Stimulated activated naive CD8-positive, alpha-beta T cell treated with anti-CD3 and anti-CD28 coated beads, Interleukin-15, amount 100 ng/mL, for 72 hours (primary cell): ENCODE measurements at regions not wholly inside any gene's neighbourhood (a gene's known extent, or its start where the extent isn't known, plus 50 kb on each side); places are given as distances from the start of the nearest gene placed in this dataset.

Experiments used
- ATAC-seq: fragments of 150-1000 bp; cut with Tn5 transposase; 2 replicates; pipeline ENCODE4 v1.10.0; 2021; ENCODE audit warnings: mild to moderate bottlenecking, moderate library complexity
- DNase-seq, 2 donors: peaks; one replicate each; pipeline ENCODE4 v3.0.0; 2021 to 2022
- H3K27ac Mint-ChIP-seq, 2 donors: one replicate each; pipeline ENCODE4 v1.8.0; 2022; ENCODE audit warnings: mild to moderate bottlenecking in 2 of 2, mixed read lengths in 2 of 2, moderate library complexity in 2 of 2
- H3K27me3 Mint-ChIP-seq: one replicate; pipeline ENCODE4 v1.8.0; 2022; ENCODE audit warnings: mixed read lengths
- H3K4me1 Mint-ChIP-seq: one replicate; pipeline ENCODE4 v1.8.0; 2022; ENCODE audit warnings: mild to moderate bottlenecking, mixed read lengths
- H3K4me3 Mint-ChIP-seq, 2 donors: one replicate each; pipeline ENCODE4 v1.8.0; 2022; ENCODE audit warnings: mild to moderate bottlenecking in 2 of 2, mixed read lengths in 2 of 2, moderate library complexity in 1 of 2
- H3K9me3 Mint-ChIP-seq, 2 donors: one replicate each; pipeline ENCODE4 v1.8.0; 2022; ENCODE audit warnings: mixed read lengths in 2 of 2

DNA sequence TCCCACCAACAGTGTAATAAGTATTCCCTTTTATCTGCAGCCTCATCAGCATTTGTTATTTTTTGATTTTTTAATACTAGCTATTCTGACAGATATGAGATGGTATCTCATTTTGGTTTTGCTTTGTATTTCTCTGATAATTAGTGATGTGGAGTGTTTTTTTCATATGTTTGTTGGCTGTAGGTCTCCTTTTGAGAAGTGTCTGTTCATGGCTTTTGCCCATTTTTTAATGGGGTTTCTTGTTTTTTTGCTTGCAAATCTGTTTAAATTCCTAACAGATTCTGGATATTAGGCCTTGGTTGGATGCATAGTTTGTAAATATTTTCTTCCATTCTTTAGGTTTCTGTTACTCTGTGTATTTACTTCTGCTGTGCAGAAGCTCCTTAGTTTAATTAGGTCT is 445.4 kb upstream of the DAB2 start:
- DNase-seq (no peak), ATAC-seq (no peak)
- Mint-ChIP-seq H3K27me3 (peaks cover 9% of the 10 kb centered on the region), H3K4me1 (no peaks in the 10 kb centered on the region), H3K9me3 (peaks cover 0 to 18% of the 10 kb centered on the region in 2 donors), H3K27ac (no peak overlapping the region), H3K4me3 (no peak overlapping the region)

DNA sequence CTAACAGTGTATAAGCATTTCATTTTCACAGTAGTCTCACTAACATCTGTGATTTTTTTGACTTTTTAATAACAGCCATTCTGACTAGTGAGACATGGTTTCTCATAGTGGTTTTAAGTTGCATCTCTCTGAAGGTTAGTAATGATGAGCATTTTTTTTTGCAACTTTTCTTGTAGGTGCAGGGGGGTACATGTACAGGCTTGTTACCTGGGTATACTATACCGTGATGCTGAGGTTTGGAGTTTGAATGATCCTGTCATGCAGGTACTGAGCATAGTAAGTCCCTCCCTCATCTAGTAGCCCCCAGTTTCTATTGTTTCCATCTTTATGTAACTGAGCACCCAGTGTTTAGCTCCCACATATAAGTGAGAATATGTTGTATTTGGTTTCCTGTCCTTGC is 444.6 kb upstream of the DAB2 start:
- Mint-ChIP-seq H3K4me3 (no peak overlapping the region), H3K27me3 (peaks cover 9% of the 10 kb centered on the region), H3K4me1 (no peaks in the 10 kb centered on the region), H3K9me3 (peaks cover 0 to 18% of the 10 kb centered on the region in 2 donors), H3K27ac (no peak overlapping the region)
- ATAC-seq (no peak), DNase-seq (no peak)

DNA sequence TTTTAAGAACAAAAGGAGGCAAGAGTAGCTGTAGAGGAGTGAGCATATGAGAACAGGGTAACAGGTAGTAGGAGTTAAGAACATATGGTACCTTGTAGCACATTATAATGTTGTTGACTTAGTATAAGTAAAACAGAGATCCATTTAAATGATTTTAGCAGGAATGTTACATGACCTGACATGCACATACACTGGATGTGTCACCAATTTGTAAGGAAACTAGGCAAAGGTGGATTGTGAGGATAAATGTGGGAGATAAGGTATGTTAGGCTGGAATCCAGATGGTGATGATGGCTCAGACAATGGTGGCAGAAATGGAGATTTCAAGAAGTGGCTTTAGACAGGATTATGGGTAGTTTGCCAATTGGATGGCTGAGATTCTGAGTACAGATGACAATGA is 443.1 kb upstream of the DAB2 start:
- Mint-ChIP-seq H3K4me3 (no peak overlapping the region), H3K9me3 (peaks cover 0 to 18% of the 10 kb centered on the region in 2 donors), H3K27ac (no peak overlapping the region), H3K4me1 (no peaks in the 10 kb centered on the region), H3K27me3 (peaks cover 9% of the 10 kb centered on the region)
- DNase-seq (no peak), ATAC-seq (no peak)

DNA sequence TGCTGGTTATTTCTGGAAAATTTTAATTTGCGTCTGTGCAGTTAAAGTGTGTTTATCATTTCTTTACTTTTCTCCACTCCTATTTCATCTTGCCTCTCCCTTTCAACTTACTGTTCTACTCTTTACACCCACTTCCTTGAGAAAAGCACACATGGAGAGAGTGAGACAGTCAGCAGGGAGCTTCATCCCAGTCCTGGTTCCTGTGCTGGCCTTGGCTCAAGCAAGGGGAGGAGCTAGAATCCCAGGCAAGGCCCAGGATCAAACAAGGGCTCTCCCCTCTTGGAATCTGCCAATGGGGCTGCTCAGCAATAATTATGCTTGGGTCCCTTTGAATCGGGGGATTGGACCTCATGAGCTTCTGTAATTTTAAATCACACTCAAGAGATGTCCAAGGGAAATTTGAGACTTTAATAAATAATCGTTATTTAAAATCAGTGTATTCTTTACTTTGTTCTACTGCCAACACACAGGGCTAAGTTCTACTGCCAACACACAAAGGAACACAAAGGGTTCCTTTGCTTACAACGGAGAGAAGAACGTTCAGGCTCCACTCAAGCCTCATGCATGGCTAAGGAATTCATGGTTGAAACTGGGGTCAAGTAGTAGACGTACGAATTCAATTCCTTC is 439.3 kb upstream of the DAB2 start:
- Mint-ChIP-seq H3K4me3 (no peak overlapping the region), H3K27ac (peak overlapping the region in 1 of 2 donors; percentile 43), H3K4me1 (no peaks in the 10 kb centered on the region), H3K9me3 (peaks cover 0 to 8% of the 10 kb centered on the region in 2 donors), H3K27me3 (peaks cover 31% of the 10 kb centered on the region)
- DNase-seq (no peak), ATAC-seq (no peak)

DNA sequence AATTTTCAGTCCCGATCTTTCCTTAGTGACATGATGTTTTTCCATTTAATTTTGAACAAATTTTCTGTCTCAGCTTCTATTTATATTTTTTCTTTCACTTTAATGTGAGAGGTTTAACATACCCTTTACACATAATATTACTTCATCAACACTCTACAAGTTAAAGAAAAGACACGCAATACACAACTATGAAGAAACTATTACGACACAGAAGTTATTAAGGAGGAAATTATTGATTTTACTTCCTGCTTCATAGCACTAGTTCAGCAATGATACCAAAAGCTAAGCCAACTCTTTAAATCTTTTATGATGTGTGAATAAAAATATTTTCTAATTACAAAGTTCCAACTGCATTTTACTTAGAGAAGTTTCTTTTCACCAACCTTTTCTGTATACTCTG is 432.3 kb upstream of the DAB2 start:
- DNase-seq (no peak), ATAC-seq (no peak)
- Mint-ChIP-seq H3K9me3 (no peaks in the 10 kb centered on the region), H3K4me3 (no peak overlapping the region), H3K27me3 (peaks cover 37% of the 10 kb centered on the region), H3K4me1 (no peaks in the 10 kb centered on the region), H3K27ac (no peak overlapping the region)

DNA sequence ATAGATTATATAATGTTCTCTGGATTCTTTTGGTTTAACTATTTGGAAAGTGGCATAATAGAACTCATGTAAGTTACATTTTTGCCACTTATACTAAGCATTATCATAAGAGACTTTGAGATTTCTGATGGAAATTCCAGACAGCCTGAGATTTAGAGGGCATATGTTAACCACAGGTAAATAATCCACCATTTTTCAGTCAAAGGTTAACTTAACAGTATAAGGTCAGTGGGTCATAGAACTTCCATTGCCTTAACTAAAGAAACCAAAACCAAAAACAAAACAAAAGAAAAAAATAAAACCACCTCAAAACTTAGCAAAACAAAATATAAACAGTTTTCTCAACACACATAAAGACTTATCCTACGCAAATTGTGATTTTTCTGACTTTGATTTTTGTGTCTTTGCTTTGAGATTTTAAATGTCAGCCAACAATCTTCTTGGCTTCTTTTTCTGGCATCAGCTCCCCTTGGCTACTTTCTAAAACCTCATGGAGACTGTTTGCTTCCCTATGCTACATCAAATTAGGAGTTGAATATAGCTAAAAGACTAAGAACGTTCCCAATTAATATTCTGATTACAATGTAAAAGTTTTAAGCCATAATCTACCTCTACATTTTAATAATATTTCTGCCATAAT is 430.1 kb upstream of the DAB2 start:
- ATAC-seq (no peak), DNase-seq (no peak)
- Mint-ChIP-seq H3K9me3 (no peaks in the 10 kb centered on the region), H3K27ac (no peak overlapping the region), H3K4me1 (no peaks in the 10 kb centered on the region), H3K27me3 (peaks cover 20% of the 10 kb centered on the region), H3K4me3 (no peak overlapping the region)

DNA sequence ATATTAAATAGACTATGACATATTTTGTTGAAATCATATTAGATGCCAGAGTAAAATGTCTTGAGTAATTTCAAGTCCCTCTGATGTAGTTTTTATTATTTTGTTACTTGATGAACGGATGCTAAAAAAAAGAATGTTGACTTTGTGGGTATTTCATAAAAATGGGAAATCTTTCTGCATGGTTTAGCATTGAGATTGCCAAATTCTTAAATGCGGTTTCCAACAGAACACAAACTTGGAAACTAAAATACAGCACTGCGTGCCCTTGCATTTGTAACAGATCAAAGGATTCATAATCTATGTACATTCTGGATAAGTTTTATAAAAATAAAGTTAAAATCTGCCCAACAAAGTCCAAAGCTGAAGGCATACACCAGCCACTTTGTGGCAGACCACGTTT is 425.5 kb upstream of the DAB2 start:
- no peak overlapping the region for H3K27ac Mint-ChIP-seq
- H3K9me3 Mint-ChIP-seq: no peaks in the 10 kb centered on the region
- H3K4me3 Mint-ChIP-seq: no peak overlapping the region
- peaks cover 27% of the 10 kb centered on the region for H3K27me3 Mint-ChIP-seq
- no peaks in the 10 kb centered on the region for H3K4me1 Mint-ChIP-seq
- no peak for DNase-seq
- no peak for ATAC-seq

DNA sequence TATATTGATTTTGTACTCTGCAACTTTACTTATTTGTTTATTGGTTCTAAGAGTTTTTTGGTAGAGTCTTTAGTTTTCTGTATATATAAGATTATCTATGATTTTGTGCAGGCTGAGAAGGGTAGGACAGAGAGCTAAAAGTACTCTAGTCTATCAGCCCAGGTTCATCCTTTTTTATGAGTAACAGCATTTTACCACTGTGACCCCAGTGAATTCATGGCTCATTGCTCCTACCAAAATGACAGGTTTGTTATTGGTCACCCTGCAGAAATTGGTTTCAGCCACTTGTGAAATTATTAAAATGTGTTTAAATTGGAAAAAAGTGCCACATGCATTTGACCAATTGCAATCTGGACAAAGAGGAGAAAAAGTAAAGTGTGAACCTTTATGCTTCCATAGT is 421.4 kb upstream of the DAB2 start:
- no peak overlapping the region for H3K4me3 Mint-ChIP-seq
- no peak overlapping the region for H3K27ac Mint-ChIP-seq
- ATAC-seq: no peak
- H3K4me1 Mint-ChIP-seq: no peaks in the 10 kb centered on the region
- H3K27me3 Mint-ChIP-seq: peaks cover 33% of the 10 kb centered on the region
- no peaks in the 10 kb centered on the region for H3K9me3 Mint-ChIP-seq
- no peak for DNase-seq

DNA sequence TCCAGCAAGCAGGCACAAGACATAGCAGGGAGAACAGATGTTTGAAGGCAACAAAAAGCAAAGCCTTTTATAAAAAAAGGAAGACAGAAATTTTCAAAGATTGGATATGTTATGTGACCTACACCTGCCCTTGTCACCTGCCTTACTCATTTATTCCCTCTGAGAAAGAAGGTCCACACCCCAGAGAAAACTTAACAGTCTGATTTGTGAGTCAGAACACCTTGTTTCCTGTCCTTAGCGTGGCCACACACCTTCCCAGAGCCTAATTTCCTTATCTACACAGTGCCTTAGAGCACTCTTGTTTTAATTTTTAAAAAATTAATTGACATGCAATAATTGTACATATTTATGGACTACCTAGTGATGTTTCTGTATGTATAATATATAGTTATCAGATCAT is 419.0 kb upstream of the DAB2 start:
- no peaks in the 10 kb centered on the region for H3K4me1 Mint-ChIP-seq
- no peak overlapping the region for H3K27ac Mint-ChIP-seq
- no peak for ATAC-seq
- H3K27me3 Mint-ChIP-seq: peaks cover 20% of the 10 kb centered on the region
- no peak for DNase-seq
- H3K9me3 Mint-ChIP-seq: peaks cover 0 to 5% of the 10 kb centered on the region in 2 donors
- no peak overlapping the region for H3K4me3 Mint-ChIP-seq

DNA sequence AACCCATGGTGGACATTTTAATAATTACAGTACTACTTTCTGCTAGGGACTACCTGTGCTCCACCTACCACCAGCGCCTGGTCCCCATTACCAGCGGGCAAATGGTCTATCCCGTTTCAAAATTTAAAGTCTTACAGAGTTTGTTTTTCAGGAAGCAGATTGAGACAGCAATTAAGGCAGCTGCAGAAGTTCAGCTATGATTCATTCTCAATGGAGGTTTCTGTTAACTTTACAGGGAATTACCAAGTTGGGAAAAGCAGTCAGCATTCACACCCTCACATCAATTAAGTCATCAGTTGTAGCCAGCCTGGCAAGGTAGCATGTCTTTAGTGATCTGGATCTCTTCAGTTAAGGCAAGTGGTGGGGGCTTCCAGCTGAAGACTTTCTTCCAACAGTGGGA is 410.6 kb upstream of the DAB2 start:
- no peaks in the 10 kb centered on the region for H3K4me1 Mint-ChIP-seq
- H3K27me3 Mint-ChIP-seq: peaks cover 7% of the 10 kb centered on the region
- peaks cover 0 to 9% of the 10 kb centered on the region in 2 donors for H3K9me3 Mint-ChIP-seq
- no peak for ATAC-seq
- DNase-seq: no peak
- H3K4me3 Mint-ChIP-seq: no peak overlapping the region
- no peak overlapping the region for H3K27ac Mint-ChIP-seq

DNA sequence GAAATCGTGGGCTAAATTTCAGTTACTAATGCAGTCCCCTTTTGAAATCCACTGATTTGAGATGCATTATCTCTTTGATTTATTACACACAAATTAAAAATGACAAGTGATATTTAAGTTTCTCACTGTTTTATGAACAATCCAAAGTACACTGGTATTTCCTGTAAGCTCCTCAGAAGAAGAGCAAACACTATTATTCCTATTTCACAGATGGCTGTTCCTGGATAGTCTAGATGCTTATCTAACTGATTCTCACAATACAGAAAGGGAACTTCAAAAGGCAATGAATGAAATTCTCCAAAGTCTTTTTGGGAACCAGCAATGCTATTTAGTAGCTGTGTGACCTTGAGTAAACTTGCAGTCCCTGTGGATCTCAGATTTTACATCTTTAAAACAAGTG is 404.7 kb upstream of the DAB2 start:
- Mint-ChIP-seq H3K9me3 (no peaks in the 10 kb centered on the region), H3K4me3 (no peak overlapping the region), H3K4me1 (no peaks in the 10 kb centered on the region), H3K27me3 (peaks cover 4% of the 10 kb centered on the region), H3K27ac (no peak overlapping the region)
- DNase-seq: no peak
- no peak for ATAC-seq

DNA sequence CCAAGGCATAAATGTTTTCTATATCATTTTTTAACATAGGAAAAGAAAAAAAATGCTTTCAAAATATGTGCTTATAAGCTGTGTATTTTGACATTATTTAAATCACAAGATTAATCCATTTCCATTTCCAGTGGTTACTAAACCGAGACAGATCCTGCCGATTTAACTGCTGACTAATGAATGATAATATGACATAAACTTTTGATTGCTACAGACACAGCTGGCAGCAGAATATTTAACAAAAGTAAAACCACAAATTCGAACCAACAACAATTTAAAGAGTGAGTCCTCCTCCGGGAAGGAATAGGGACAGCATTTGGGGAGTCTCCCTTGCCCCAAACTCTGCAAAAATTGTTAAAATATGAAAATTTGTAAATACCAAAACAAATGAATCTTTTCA is 401.3 kb upstream of the DAB2 start:
- Mint-ChIP-seq H3K4me1 (no peaks in the 10 kb centered on the region), H3K9me3 (no peaks in the 10 kb centered on the region), H3K27me3 (no peaks in the 10 kb centered on the region), H3K4me3 (no peak overlapping the region), H3K27ac (no peak overlapping the region)
- DNase-seq: no peak
- no peak for ATAC-seq

DNA sequence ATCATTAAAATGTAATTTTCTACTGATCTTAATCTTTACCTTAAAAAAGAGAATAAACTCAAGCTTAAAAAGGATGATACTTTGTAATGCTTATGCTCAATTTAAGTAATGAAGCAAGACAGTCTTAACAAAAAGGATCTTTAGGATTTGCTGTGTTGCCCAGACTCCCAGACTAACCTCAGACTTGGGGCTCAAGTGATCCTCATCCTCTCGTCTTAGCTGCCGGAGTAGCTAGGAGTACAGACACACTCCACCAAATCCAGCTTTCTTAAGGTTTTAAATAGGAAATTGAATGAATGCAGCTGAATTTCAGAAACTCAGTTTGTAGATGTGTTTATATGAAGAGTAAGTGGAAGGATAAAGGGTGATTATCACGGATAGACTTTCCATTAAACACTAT is 400.5 kb upstream of the DAB2 start:
- ATAC-seq (no peak), DNase-seq (no peak)
- H3K4me3 Mint-ChIP-seq: no peak overlapping the region
- H3K27me3 Mint-ChIP-seq: no peaks in the 10 kb centered on the region
- H3K4me1 Mint-ChIP-seq: no peaks in the 10 kb centered on the region
- H3K27ac Mint-ChIP-seq: no peak overlapping the region
- no peaks in the 10 kb centered on the region for H3K9me3 Mint-ChIP-seq

DNA sequence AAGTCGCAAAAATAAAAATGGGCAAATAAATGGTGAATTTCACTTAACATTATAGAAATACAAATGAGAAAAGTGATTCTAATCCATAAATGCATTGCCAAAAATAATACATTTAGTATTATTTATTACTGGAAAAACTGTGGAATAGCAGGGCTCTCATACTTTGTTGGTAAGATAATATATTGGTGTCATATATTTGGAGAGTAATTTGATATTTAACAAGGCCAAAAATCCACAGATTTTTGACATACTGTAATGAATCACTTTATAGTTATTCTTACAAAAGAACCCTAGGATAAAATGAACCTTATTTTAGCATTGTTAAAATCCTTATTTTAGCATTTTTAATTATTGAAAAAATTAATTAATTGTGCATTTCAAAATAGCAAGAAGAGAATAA is 397.2 kb upstream of the DAB2 start:
- DNase-seq (no peak), ATAC-seq (no peak)
- H3K9me3 Mint-ChIP-seq: no peaks in the 10 kb centered on the region
- H3K4me3 Mint-ChIP-seq: no peak overlapping the region
- H3K27me3 Mint-ChIP-seq: no peaks in the 10 kb centered on the region
- H3K27ac Mint-ChIP-seq: no peak overlapping the region
- H3K4me1 Mint-ChIP-seq: no peaks in the 10 kb centered on the region

DNA sequence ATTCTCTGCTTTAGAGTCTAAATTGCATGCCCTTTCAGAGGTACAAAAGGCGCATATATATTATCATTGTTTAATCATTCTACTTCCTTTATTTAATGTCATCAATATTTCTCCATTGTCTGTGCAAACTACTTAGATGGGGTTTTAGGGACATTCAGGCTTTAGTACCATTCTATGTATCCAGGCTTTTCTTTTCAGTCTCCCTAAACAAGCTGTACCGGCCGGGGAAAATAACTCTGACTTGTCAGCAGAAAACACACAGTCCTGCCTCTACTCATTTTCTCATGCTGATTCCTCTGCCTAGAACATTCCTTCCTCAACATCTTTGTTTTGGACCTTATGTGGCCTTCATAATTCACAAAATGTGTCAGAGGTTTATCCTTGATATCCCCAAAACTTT is 392.1 kb upstream of the DAB2 start:
- DNase-seq (no peak), ATAC-seq (no peak)
- Mint-ChIP-seq H3K9me3 (no peaks in the 10 kb centered on the region), H3K4me3 (no peak overlapping the region), H3K4me1 (no peaks in the 10 kb centered on the region), H3K27me3 (peaks cover 11% of the 10 kb centered on the region), H3K27ac (no peak overlapping the region)

DNA sequence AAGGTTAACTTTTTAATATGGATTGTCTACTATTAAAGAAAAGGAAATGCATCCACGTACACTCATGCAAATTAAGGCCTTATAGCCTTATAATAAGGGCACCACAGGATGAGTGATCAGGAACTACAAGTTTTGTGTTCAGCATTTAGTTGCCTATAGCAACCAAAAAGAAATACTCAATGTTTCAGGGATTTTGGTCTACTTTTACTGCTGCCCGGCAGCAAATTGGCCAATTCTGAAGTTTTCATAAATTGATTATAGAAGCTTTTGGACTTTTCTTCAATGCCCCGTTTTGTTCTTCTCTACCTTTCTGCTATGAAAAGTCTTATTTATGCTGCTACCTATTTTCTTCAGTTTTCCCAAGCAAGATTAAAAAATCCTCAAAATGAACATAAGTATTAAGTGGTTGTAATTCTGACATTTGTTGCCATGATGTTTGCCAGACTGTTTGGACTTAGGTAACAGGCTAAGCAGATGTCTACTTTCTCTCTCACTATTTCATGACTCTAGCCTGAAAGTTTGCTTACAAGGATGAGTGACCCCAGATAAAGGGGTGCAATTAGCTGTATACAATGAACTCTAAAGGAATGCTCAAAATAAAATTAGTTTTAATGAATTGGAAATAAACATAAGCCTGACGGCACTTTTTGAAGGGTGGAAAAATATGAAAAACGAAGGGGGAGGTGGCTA is 391.5 kb upstream of the DAB2 start:
- Mint-ChIP-seq H3K4me3 (no peak overlapping the region), H3K27me3 (peaks cover 11% of the 10 kb centered on the region), H3K9me3 (no peaks in the 10 kb centered on the region), H3K27ac (peak overlapping the region in 1 of 2 donors; percentile 24), H3K4me1 (no peaks in the 10 kb centered on the region)
- DNase-seq (no peak), ATAC-seq (no peak)
